ENCODE measurements at regions not wholly inside any gene's neighbourhood (a gene's known extent, or its start where the extent isn't known, plus 50 kb on each side); places are given as distances from the start of the nearest gene placed in this dataset.

DNA sequence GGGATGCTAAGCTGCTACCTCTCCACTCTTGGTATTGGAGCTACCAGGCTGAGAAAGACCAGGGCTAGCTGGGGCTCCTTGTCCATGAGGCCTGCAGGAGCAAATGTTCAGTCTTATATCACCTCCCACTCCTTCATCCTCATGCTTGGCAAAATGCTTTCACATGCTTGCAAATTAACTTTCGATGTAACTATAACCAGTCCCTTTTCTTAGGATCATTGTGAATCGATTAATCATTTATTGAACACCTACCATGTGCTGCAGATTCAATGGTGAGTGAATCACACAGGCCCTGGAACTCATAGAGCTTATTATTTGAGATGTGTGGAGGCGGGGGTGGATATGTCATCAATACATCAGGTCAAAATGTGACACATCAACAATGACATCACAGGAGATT is 138.6 kb downstream of the EMX2 start:
- Histone ChIP-seq H4K20me1 (ENCODE audit: insufficient read depth) (no peaks in the 10 kb centered on the region), H3K79me2 (ENCODE audit: insufficient read depth, low read length) (no peaks in the 10 kb centered on the region), H3K9ac (ENCODE audit: low read length) (no peak overlapping the region), H3K9me2 (ENCODE audit: insufficient read depth) (no peaks in the 10 kb centered on the region), H3K9me3 (ENCODE audit: control insufficient read depth in 1 of 2, insufficient read depth in 1 of 2, low read depth in 1 of 2, low read length in 2 of 2) (no peaks in the 10 kb centered on the region), H3K27ac (ENCODE audit: low read depth, low read length) (no peak overlapping the region), H3K4me2 (ENCODE audit: low read length) (no peak overlapping the region), H3K4me1 (ENCODE audit: control insufficient read depth in 1 of 2, insufficient read depth in 2 of 2, low read length in 2 of 2) (peaks cover 10 to 28% of the 10 kb centered on the region in 2 experiments; a peak in 3 of 4 replicates), H3K36me3 (ENCODE audit: control insufficient read depth in 1 of 2, insufficient read depth in 2 of 2, low read length in 2 of 2) (no peaks in the 10 kb centered on the region), H3K27me3 (ENCODE audit: insufficient read depth, low read length) (no peaks in the 10 kb centered on the region), H2AFZ (ENCODE audit: low read depth, low read length, poor library complexity, severe bottlenecking) (no peak overlapping the region), H3K4me3 (replicated peaks in 1 of 2; ENCODE audit: low read depth in 1 of 2, low read length in 2 of 2) (no peak overlapping the region)
- TF ChIP-seq, protein P1, sequence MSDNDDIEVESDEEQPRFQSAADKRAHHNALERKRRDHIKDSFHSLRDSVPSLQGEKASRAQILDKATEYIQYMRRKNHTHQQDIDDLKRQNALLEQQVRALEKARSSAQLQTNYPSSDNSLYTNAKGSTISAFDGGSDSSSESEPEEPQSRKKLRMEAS (IDR thresholded peaks at IDR 0.05), result no peak
- TF ChIP-seq SP1 (IDR thresholded peaks at IDR 0.05; ENCODE audit: low read depth) (no peak), TCF7L2 (IDR thresholded peaks at IDR 0.05; ENCODE audit: borderline replicate concordance, extremely low read depth, insufficient read depth, insufficient read length) (no peak), POLR2A (IDR thresholded peaks at IDR 0.05; ENCODE audit: borderline replicate concordance, extremely low read depth, insufficient read depth, insufficient read length) (no peak), CBX3 (IDR thresholded peaks at IDR 0.05; ENCODE audit: low read depth) (no peak), ZNF274 (IDR thresholded peaks at IDR 0.05; ENCODE audit: low read depth, low read length) (no peak), CEBPB (IDR thresholded peaks at IDR 0.05; ENCODE audit: low read depth) (no peak), RAD21 (IDR thresholded peaks at IDR 0.05; ENCODE audit: low read depth) (no peak), ZFX (IDR thresholded peaks at IDR 0.05) (no peak), SRF (IDR thresholded peaks at IDR 0.05; ENCODE audit: low read depth) (no peak), EZH2 (IDR thresholded peaks at IDR 0.05) (no peak), EZH2phosphoT487 (IDR thresholded peaks at IDR 0.05; ENCODE audit: borderline replicate concordance) (no peak), ELF1 (IDR thresholded peaks at IDR 0.05; ENCODE audit: borderline replicate concordance, low read depth) (no peak), FOSL1 (IDR thresholded peaks at IDR 0.05; ENCODE audit: low read depth) (no peak), YY1 (IDR thresholded peaks at IDR 0.05; ENCODE audit: extremely low read depth, insufficient replicate concordance, low read depth, low read length) (no peak)
- TF ChIP-seq, protein P2, sequence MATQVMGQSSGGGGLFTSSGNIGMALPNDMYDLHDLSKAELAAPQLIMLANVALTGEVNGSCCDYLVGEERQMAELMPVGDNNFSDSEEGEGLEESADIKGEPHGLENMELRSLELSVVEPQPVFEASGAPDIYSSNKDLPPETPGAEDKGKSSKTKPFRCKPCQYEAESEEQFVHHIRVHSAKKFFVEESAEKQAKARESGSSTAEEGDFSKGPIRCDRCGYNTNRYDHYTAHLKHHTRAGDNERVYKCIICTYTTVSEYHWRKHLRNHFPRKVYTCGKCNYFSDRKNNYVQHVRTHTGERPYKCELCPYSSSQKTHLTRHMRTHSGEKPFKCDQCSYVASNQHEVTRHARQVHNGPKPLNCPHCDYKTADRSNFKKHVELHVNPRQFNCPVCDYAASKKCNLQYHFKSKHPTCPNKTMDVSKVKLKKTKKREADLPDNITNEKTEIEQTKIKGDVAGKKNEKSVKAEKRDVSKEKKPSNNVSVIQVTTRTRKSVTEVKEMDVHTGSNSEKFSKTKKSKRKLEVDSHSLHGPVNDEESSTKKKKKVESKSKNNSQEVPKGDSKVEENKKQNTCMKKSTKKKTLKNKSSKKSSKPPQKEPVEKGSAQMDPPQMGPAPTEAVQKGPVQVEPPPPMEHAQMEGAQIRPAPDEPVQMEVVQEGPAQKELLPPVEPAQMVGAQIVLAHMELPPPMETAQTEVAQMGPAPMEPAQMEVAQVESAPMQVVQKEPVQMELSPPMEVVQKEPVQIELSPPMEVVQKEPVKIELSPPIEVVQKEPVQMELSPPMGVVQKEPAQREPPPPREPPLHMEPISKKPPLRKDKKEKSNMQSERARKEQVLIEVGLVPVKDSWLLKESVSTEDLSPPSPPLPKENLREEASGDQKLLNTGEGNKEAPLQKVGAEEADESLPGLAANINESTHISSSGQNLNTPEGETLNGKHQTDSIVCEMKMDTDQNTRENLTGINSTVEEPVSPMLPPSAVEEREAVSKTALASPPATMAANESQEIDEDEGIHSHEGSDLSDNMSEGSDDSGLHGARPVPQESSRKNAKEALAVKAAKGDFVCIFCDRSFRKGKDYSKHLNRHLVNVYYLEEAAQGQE (IDR thresholded peaks at IDR 0.05; ENCODE audit: low read depth), result no peak
- TF ChIP-seq, protein P3, sequence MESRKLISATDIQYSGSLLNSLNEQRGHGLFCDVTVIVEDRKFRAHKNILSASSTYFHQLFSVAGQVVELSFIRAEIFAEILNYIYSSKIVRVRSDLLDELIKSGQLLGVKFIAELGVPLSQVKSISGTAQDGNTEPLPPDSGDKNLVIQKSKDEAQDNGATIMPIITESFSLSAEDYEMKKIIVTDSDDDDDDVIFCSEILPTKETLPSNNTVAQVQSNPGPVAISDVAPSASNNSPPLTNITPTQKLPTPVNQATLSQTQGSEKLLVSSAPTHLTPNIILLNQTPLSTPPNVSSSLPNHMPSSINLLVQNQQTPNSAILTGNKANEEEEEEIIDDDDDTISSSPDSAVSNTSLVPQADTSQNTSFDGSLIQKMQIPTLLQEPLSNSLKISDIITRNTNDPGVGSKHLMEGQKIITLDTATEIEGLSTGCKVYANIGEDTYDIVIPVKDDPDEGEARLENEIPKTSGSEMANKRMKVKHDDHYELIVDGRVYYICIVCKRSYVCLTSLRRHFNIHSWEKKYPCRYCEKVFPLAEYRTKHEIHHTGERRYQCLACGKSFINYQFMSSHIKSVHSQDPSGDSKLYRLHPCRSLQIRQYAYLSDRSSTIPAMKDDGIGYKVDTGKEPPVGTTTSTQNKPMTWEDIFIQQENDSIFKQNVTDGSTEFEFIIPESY (IDR thresholded peaks at IDR 0.05; ENCODE audit: extremely low read depth, insufficient replicate concordance, low read length), result no peak
- TF ChIP-seq, protein P4, sequence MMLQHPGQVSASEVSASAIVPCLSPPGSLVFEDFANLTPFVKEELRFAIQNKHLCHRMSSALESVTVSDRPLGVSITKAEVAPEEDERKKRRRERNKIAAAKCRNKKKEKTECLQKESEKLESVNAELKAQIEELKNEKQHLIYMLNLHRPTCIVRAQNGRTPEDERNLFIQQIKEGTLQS (IDR thresholded peaks at IDR 0.05), result no peak
- intact Hi-C loops (cut with micrococcal nuclease), result no loop called here
- BruUV-seq (replicated peaks), result no TSS peak
- POLR2A ChIA-PET, result interaction anchor here (1.0 kb wide), 1 partner anchor 10 kb away, joined by 4 read pairs; no protein-coding TSS in a partner anchor
- RAD21 ChIA-PET (ENCODE audit: low non-redundant PET in 1 of 2, low total read pairs in 2 of 2, uncharacterized antibody in 2 of 2, unreplicated experiment in 2 of 2), result no interaction called here
- CTCF ChIA-PET, result no interaction called here
- no peak for ATAC-seq
- no peak for DNase-seq (ENCODE audit: low read depth, low spot score)
